SU-DHL-6 (cell line): ENCODE measurements at regions not wholly inside any gene's neighbourhood (a gene's known extent, or its start where the extent isn't known, plus 50 kb on each side); places are given as distances from the start of the nearest gene placed in this dataset.

ENCODE experiments used
- H2AFZ ChIP-seq: fragments of 200-600 bp; sonication (generic); 2 replicates; pipeline ENCODE4 v1.6.1; 2014; ENCODE audit warnings: low read depth, mild to moderate bottlenecking, moderate library complexity, mixed read lengths, antibody characterized with exemption, low read length; ENCODE audit not compliant: severe bottlenecking
- H3F3A ChIP-seq: fragments of 200-600 bp; shearing (Covaris generic); 2 replicates; pipeline ENCODE4 v1.6.0; 2016; ENCODE audit warnings: antibody characterized with exemption, mild to moderate bottlenecking; ENCODE audit not compliant: insufficient read depth
- H3K27ac ChIP-seq: fragments of 200-600 bp; sonication (generic); 2 replicates; pipeline ENCODE4 v1.5.1; 2016; ENCODE audit warnings: low read depth, mild to moderate bottlenecking, low read length, moderate library complexity, mixed read lengths
- H3K27me3 ChIP-seq: fragments of 200-600 bp; sonication (generic), shearing (Covaris generic); 2 replicates; pipeline ENCODE4 v1.6.0; 2014; ENCODE audit warnings: mild to moderate bottlenecking, low read length
- H3K36me3 ChIP-seq: fragments of 200-600 bp; sonication (generic); 2 replicates; pipeline ENCODE4 v1.6.1; 2014; ENCODE audit warnings: mild to moderate bottlenecking, low read length, mixed read lengths
- H3K4me2 ChIP-seq: fragments of 300-600, 200-600 bp; shearing (Covaris generic), sonication (generic); 2 replicates; pipeline ENCODE4 v1.6.0; 2014; ENCODE audit warnings: low read length, low read depth, mild to moderate bottlenecking; ENCODE audit not compliant: poor library complexity, severe bottlenecking
- H3K4me3 ChIP-seq: fragments of 200-600 bp; sonication (generic); 2 replicates; pipeline ENCODE4 v1.5.1; 2014; ENCODE audit warnings: antibody characterized with exemption, low read length, mild to moderate bottlenecking, mixed read lengths; ENCODE audit not compliant: insufficient read depth, poor library complexity, severe bottlenecking
- H3K79me2 ChIP-seq: fragments of 200-600 bp; sonication (generic); 2 replicates; pipeline ENCODE4 v1.6.1; 2014; ENCODE audit warnings: mild to moderate bottlenecking, low read length, moderate library complexity; ENCODE audit not compliant: insufficient read depth
- H3K9ac ChIP-seq: fragments of 200-600 bp; sonication (generic); 2 replicates; pipeline ENCODE4 v1.7.0; 2014; ENCODE audit warnings: mild to moderate bottlenecking, low read length
- H3K9me2 ChIP-seq: fragments of 200-600 bp; sonication (generic); replicated peaks from 2 replicates; pipeline ENCODE4 v1.6.1; 2014; ENCODE audit warnings: low read length; ENCODE audit not compliant: insufficient read depth
- H3K9me3 ChIP-seq: fragments of 200-600 bp; sonication (generic); 2 replicates; pipeline ENCODE4 v1.6.1; 2014; ENCODE audit warnings: low read length, mixed read lengths; ENCODE audit not compliant: insufficient read depth
- H4K20me1 ChIP-seq: fragments of 200-600 bp; sonication (generic); 2 replicates; pipeline ENCODE4 v1.6.1; 2014; ENCODE audit warnings: low read depth, mild to moderate bottlenecking, antibody characterized with exemption, low read length, moderate library complexity, mixed read lengths
- EZH2phosphoT487 ChIP-seq: fragments of 200-600 bp; sonication (generic), shearing (Covaris generic); conservative IDR thresholded peaks from 2 replicates; pipeline ENCODE4 v1.6.1; 2018; ENCODE audit warnings: mild to moderate bottlenecking, antibody characterized with exemption, low read length, moderate library complexity, mixed read lengths
- TF ChIP-seq, protein P1 (sequence below): fragments of 200-600 bp; sonication (generic); IDR thresholded peaks from one replicate; pipeline ENCODE4 v1.5.1; 2017; ENCODE audit warnings: antibody characterized with exemption, mild to moderate bottlenecking, low read length, moderate library complexity; ENCODE audit not compliant: insufficient read depth, poor library complexity, severe bottlenecking

- H3K79me2 ChIP-seq, result no peaks in the 10 kb centered on the region
- H3K4me3 ChIP-seq, result no peak overlapping the region
- H3K9ac ChIP-seq, result no peak overlapping the region
- no peak overlapping the region for H3K27ac ChIP-seq
- no peak for TF ChIP-seq EZH2phosphoT487
- TF ChIP-seq, protein P1, sequence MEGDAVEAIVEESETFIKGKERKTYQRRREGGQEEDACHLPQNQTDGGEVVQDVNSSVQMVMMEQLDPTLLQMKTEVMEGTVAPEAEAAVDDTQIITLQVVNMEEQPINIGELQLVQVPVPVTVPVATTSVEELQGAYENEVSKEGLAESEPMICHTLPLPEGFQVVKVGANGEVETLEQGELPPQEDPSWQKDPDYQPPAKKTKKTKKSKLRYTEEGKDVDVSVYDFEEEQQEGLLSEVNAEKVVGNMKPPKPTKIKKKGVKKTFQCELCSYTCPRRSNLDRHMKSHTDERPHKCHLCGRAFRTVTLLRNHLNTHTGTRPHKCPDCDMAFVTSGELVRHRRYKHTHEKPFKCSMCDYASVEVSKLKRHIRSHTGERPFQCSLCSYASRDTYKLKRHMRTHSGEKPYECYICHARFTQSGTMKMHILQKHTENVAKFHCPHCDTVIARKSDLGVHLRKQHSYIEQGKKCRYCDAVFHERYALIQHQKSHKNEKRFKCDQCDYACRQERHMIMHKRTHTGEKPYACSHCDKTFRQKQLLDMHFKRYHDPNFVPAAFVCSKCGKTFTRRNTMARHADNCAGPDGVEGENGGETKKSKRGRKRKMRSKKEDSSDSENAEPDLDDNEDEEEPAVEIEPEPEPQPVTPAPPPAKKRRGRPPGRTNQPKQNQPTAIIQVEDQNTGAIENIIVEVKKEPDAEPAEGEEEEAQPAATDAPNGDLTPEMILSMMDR, result no peak
- H3K36me3 ChIP-seq, result no peaks in the 10 kb centered on the region
- no peaks in the 10 kb centered on the region for H3F3A ChIP-seq
- no peaks in the 10 kb centered on the region for H3K27me3 ChIP-seq
- no peak overlapping the region for H2AFZ ChIP-seq
- H3K9me3 ChIP-seq, result no peaks in the 10 kb centered on the region
- no peaks in the 10 kb centered on the region for H4K20me1 ChIP-seq
- no peaks in the 10 kb centered on the region for H3K9me2 ChIP-seq
- H3K4me2 ChIP-seq, result no peak overlapping the region
These were observed 1097.5 kb upstream of the ZEB2 start for GRCh38 chr2:145617420-145617819.

DNA sequence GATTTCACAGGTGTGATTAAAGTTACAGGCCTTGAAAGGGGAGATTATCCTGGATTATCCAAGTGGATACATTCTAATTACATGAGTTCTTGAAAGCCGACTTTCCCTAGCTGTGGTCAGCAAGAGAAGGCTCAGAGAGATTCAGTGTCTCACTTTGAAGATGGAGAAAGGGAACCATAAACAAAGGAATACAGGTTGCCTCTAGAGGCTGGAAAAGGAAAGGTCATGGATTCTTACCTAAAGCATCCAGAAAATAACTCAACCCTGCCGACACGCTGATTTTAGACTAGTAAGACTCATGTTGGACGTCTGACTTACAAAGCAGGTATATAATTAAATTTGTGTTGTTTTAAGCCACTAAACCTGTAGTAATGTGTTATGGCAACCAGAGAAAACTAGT is 1095.7 kb upstream of the ZEB2 start:
- Histone ChIP-seq H3K9me2 (no peaks in the 10 kb centered on the region), H4K20me1 (no peaks in the 10 kb centered on the region), H3K4me2 (no peak overlapping the region), H3K4me3 (no peak overlapping the region), H3K9me3 (no peaks in the 10 kb centered on the region), H3F3A (no peaks in the 10 kb centered on the region), H3K27me3 (no peaks in the 10 kb centered on the region), H3K79me2 (no peaks in the 10 kb centered on the region), H3K27ac (no peak overlapping the region), H2AFZ (no peak overlapping the region), H3K36me3 (no peaks in the 10 kb centered on the region), H3K9ac (no peak overlapping the region)
- TF ChIP-seq, protein P1, result no peak
- no peak for TF ChIP-seq EZH2phosphoT487

- H2AFZ ChIP-seq, result no peak overlapping the region
- no peak overlapping the region for H3K9ac ChIP-seq
- no peak overlapping the region for H3K27ac ChIP-seq
- no peak for TF ChIP-seq EZH2phosphoT487
- TF ChIP-seq, protein P1, result no peak
- no peaks in the 10 kb centered on the region for H3K27me3 ChIP-seq
- H3K79me2 ChIP-seq, result no peaks in the 10 kb centered on the region
- H4K20me1 ChIP-seq, result no peaks in the 10 kb centered on the region
- H3K4me2 ChIP-seq, result no peak overlapping the region
- no peak overlapping the region for H3K4me3 ChIP-seq
- H3K36me3 ChIP-seq, result no peaks in the 10 kb centered on the region
- no peaks in the 10 kb centered on the region for H3K9me3 ChIP-seq
- H3F3A ChIP-seq, result no peaks in the 10 kb centered on the region
- H3K9me2 ChIP-seq, result no peaks in the 10 kb centered on the region
These were observed 1090.0 kb upstream of the ZEB2 start for GRCh38 chr2:145609951-145610350.
